HepG2 (cell line): ENCODE measurements at regions not wholly inside any gene's neighbourhood (a gene's known extent, or its start where the extent isn't known, plus 50 kb on each side); places are given as distances from the start of the nearest gene placed in this dataset.

ENCODE experiments used
- ATAC-seq: fragments of 200-7000 bp; cut with Tn5 transposase; 3 replicates; pipeline ENCODE4 v1.9.1; 2020; ENCODE audit warnings: mild to moderate bottlenecking, moderate library complexity
- BruUV-seq: library from RNA; stranded (reverse); fragments of 400-500 nt; replicated peaks from 2 replicates; lab custom pipeline; 2021; lab: Mats Ljungman, UMichigan
- CTCF ChIA-PET: fragments of 300-600 bp; formaldehyde crosslinking; extraction: SDS; loops from one replicate; lab custom pipeline; 2021; ENCODE audit warnings: low total read pairs, inconsistent platforms, low intra/inter-chr PET ratio; lab: Yijun Ruan, JAX
- POLR2A ChIA-PET: fragments of 350-600 bp; sonication (Branson Sonifier 250); formaldehyde crosslinking; loops from one replicate; lab custom pipeline; 2020; ENCODE audit warnings: antibody characterized with exemption, inconsistent platforms; lab: Yijun Ruan, JAX
- DNase-seq: peaks from one replicate; pipeline ENCODE4 v3.0.0-alpha.2; 2015; ENCODE audit warnings: low spot score
- FAIRE-seq: peaks from 3 replicates; lab custom pipeline; 2011; peaks lifted over from hg19 to GRCh38; lab: Jason Lieb, UNC
- H2AFZ ChIP-seq: one replicate; pipeline ENCODE4 v1.6.1; 2011; ENCODE audit warnings: low read length, inconsistent platforms
- H3K27ac ChIP-seq: fragments of 300-600 bp; 3 replicates; pipeline ENCODE4 v1.8.0; 2011; ENCODE audit warnings: mixed run types, mild to moderate bottlenecking, mixed read lengths, low read length, inconsistent platforms; ENCODE audit not compliant: insufficient read depth; ENCODE audit errors: extremely low read length
- H3K27me3 ChIP-seq, 2 experiments: fragments of 200-600 bp in 1 of 2; 2 replicates in 1 of 2; 3 replicates in 1 of 2; pipeline versions ENCODE4 v1.6.0 to v1.8.0; 2011; ENCODE audit warnings: low read length in 2 of 2, mild to moderate bottlenecking in 2 of 2, moderate library complexity in 2 of 2, inconsistent platforms in 1 of 2; ENCODE audit not compliant: insufficient read depth in 2 of 2, control insufficient read depth in 1 of 2
- H3K36me3 ChIP-seq, 2 experiments: fragments of 200-600 bp in 1 of 2; replicated peaks in 1 of 2; 2 replicates in 1 of 2; 3 replicates in 1 of 2; pipeline versions ENCODE4 v1.5.1 to v1.8.0; 2011; ENCODE audit warnings: low read length in 2 of 2, inconsistent platforms in 1 of 2; ENCODE audit not compliant: insufficient read depth in 2 of 2, control insufficient read depth in 1 of 2
- H3K4me1 ChIP-seq: 2 replicates; pipeline ENCODE4 v1.5.1; 2012; ENCODE audit warnings: low read length, inconsistent platforms; ENCODE audit not compliant: insufficient read depth
- H3K4me2 ChIP-seq: 2 replicates; pipeline ENCODE4 v1.6.0; 2011; ENCODE audit warnings: low read depth, low read length, inconsistent platforms
- H3K4me3 ChIP-seq, 3 experiments: fragments of 200-600 bp in 1 of 3; sonication (generic), shearing (Covaris generic) in 1 of 3; replicated peaks in 1 of 3; 2 replicates each; pipeline ENCODE4 v1.5.1; 2011 to 2016; ENCODE audit warnings: low read length in 3 of 3, inconsistent platforms in 2 of 3, low read depth in 2 of 3, mild to moderate bottlenecking in 2 of 3, control low read depth in 1 of 3, mixed read lengths in 1 of 3; ENCODE audit not compliant: insufficient read depth in 1 of 3
- H3K79me2 ChIP-seq: one replicate; pipeline ENCODE4 v1.6.1; 2011; ENCODE audit warnings: low read length, inconsistent platforms; ENCODE audit not compliant: insufficient read depth
- H3K9ac ChIP-seq: 2 replicates; pipeline ENCODE4 v1.6.0; 2011; ENCODE audit warnings: mild to moderate bottlenecking, low read depth, low read length, inconsistent platforms; ENCODE audit not compliant: insufficient read depth
- H3K9me3 ChIP-seq: 2 replicates; pipeline ENCODE4 v1.5.1; 2012; ENCODE audit warnings: mild to moderate bottlenecking, low read length
- H4K20me1 ChIP-seq: 2 replicates; pipeline ENCODE4 v1.6.0; 2011; ENCODE audit warnings: inconsistent platforms, mild to moderate bottlenecking, low read length, moderate library complexity; ENCODE audit not compliant: insufficient read depth
- ADNP ChIP-seq: sonication (generic); formaldehyde crosslinking; IDR thresholded peaks from 2 replicates; pipeline ENCODE4 v1.4.0; 2020; ENCODE audit warnings: missing genetic modification reagents
- CBX1 ChIP-seq: IDR thresholded peaks from one replicate; pipeline ENCODE4 v1.6.1; 2016; ENCODE audit warnings: antibody characterized with exemption, low read depth
- CENPT ChIP-seq: sonication (generic); formaldehyde crosslinking; IDR thresholded peaks from 2 replicates; pipeline ENCODE4 v1.8.0; 2022; ENCODE audit warnings: low read depth, mild to moderate bottlenecking, moderate library complexity, missing genetic modification reagents
- KLF12 ChIP-seq: sonication (generic); formaldehyde crosslinking; IDR thresholded peaks from 2 replicates; pipeline ENCODE4 v1.4.0; 2020; ENCODE audit warnings: missing genetic modification reagents, borderline replicate concordance
- POLR2AphosphoS5 ChIP-seq: IDR thresholded peaks from 2 replicates; pipeline ENCODE4 v1.6.1; 2012; ENCODE audit warnings: low read depth, low read length
- SAFB2 ChIP-seq: sonication (generic); formaldehyde crosslinking; IDR thresholded peaks from 2 replicates; pipeline ENCODE4 v1.5.1; 2020; ENCODE audit warnings: missing genetic modification reagents, low read depth, mild to moderate bottlenecking, borderline replicate concordance
- SNAPC2 ChIP-seq: sonication (generic); formaldehyde crosslinking; IDR thresholded peaks from 2 replicates; pipeline ENCODE4 v1.8.1; 2022; ENCODE audit warnings: mild to moderate bottlenecking, missing genetic modification reagents
- ZNF17 ChIP-seq: sonication (generic); formaldehyde crosslinking; IDR thresholded peaks from 2 replicates; pipeline ENCODE4 v1.5.0; 2020; ENCODE audit warnings: mild to moderate bottlenecking, missing genetic modification reagents
- ZNF33A ChIP-seq: sonication (generic); formaldehyde crosslinking; IDR thresholded peaks from 2 replicates; pipeline ENCODE4 v1.5.1; 2020; ENCODE audit warnings: missing genetic modification reagents, mild to moderate bottlenecking, moderate library complexity, borderline replicate concordance
- ZNF343 ChIP-seq: sonication (generic); formaldehyde crosslinking; IDR thresholded peaks from 2 replicates; pipeline ENCODE4 v1.4.0; 2020; ENCODE audit warnings: mild to moderate bottlenecking, missing genetic modification reagents
- ZNF547 ChIP-seq: sonication (generic); formaldehyde crosslinking; IDR thresholded peaks from 2 replicates; pipeline ENCODE4 v1.5.1; 2020; ENCODE audit warnings: mild to moderate bottlenecking, missing genetic modification reagents
- ZNF574 ChIP-seq: sonication (generic); formaldehyde crosslinking; IDR thresholded peaks from 2 replicates; pipeline ENCODE4 v1.4.0; 2020; ENCODE audit warnings: missing genetic modification reagents
- ZNF598 ChIP-seq: sonication (generic); formaldehyde crosslinking; IDR thresholded peaks from 2 replicates; pipeline ENCODE4 v1.5.1; 2020; ENCODE audit warnings: mild to moderate bottlenecking, missing genetic modification reagents, borderline replicate concordance
- ZNF773 ChIP-seq: sonication (generic); formaldehyde crosslinking; IDR thresholded peaks from 2 replicates; pipeline ENCODE4 v1.4.0; 2020; ENCODE audit warnings: missing genetic modification reagents, borderline replicate concordance
- WGBS: methylation state at CpG from one replicate; pipeline ENCODE4 v1.1.6; 2017; ENCODE audit warnings: low lambda C conversion rate; 5-methylcytosine and 5-hydroxymethylcytosine counted together
- in situ Hi-C: cut with HindIII; loops from 2 replicates; pipeline ENCODE4 v1.10.0; 2017; ENCODE audit warnings: low pct_unique_long_range_greater_than_20kb; ENCODE audit not compliant: extremely low pct_ligation_motif_present
- intact Hi-C: fragments of 100-400 bp; cut with micrococcal nuclease; formaldehyde crosslinking; loops from one replicate; pipeline ENCODE4 v1.10.0; 2022; ENCODE audit not compliant: unreplicated experiment

GRCh38 chr9:126113756-126114408, 212.7 kb upstream of the MVB12B start:
- FAIRE-seq (no peak), DNase-seq (no peak), ATAC-seq (no peak)
- 18% methylated on average over 13 of the region's 17 CpGs for WGBS
- no peaks in the 10 kb centered on the region for H3K9me3 ChIP-seq
- H4K20me1 ChIP-seq: no peaks in the 10 kb centered on the region
- in situ Hi-C loops (no loop called here), intact Hi-C loops (no loop called here)
- CTCF ChIA-PET: no interaction called here
- TF ChIP-seq CBX1: no peak
- no peak for TF ChIP-seq ZNF547 (CRISPR knock-in tag)
- TF ChIP-seq ZNF17: no peak
- TF ChIP-seq SAFB2 (CRISPR knock-in tag): no peak
- TF ChIP-seq CENPT: no peak
- no peak for TF ChIP-seq ADNP
- no peak for TF ChIP-seq ZNF598 (CRISPR knock-in tag)
- TF ChIP-seq ZNF574 (CRISPR knock-in tag): no peak
- no peak for TF ChIP-seq KLF12 (CRISPR knock-in tag)
- TF ChIP-seq POLR2AphosphoS5: no peak
- TF ChIP-seq ZNF33A: no peak
- no peak for TF ChIP-seq ZNF343 (CRISPR knock-in tag)
- TF ChIP-seq ZNF773 (CRISPR knock-in tag): no peak
- no peak for TF ChIP-seq SNAPC2 (CRISPR knock-in tag)
- no peak overlapping the region for H3K9ac ChIP-seq
- H3K27ac ChIP-seq: no peak overlapping the region
- H3K4me1 ChIP-seq: no peaks in the 10 kb centered on the region
- no peak overlapping the region for H2AFZ ChIP-seq
- no peaks in the 10 kb centered on the region for H3K36me3 ChIP-seq
- H3K4me3 ChIP-seq: no peak overlapping the region
- H3K79me2 ChIP-seq: no peaks in the 10 kb centered on the region
- POLR2A ChIA-PET: no interaction called here
- peaks cover 4 to 64% of the 10 kb centered on the region in 2 experiments; a peak in 3 of 5 replicates for H3K27me3 ChIP-seq
- BruUV-seq: no TSS peak
- H3K4me2 ChIP-seq: no peak overlapping the region
